ENCODE measurements at regions not wholly inside any gene's neighbourhood (a gene's known extent, or its start where the extent isn't known, plus 50 kb on each side); places are given as distances from the start of the nearest gene placed in this dataset.

- TF ChIP-seq CTCF (IDR thresholded peaks at IDR 0.05) (no peak), POLR2A (IDR thresholded peaks at IDR 0.05) (no peak)
Observed at GRCh38 chr11:70906101-70906500, 346.3 kb downstream of the SHANK2 start.

Measured in thyroid gland (tissue), 4 donors.